Central memory CD8-positive, alpha-beta T cell (primary cell): ENCODE measurements at regions not wholly inside any gene's neighbourhood (a gene's known extent, or its start where the extent isn't known, plus 50 kb on each side); places are given as distances from the start of the nearest gene placed in this dataset.

Experiments used
- ATAC-seq: fragments of 150-1000 bp; cut with Tn5 transposase; replicated peaks from 2 replicates; pipeline ENCODE4 v1.10.0; 2022; ENCODE audit warnings: mild to moderate bottlenecking, moderate FRiP score, moderate number of reproducible peaks; ENCODE audit not compliant: poor library complexity, severe bottlenecking; ENCODE audit errors: extremely low read depth
- DNase-seq, 2 donors: peaks; one replicate each; pipeline ENCODE4 v3.0.0; 2021; ENCODE audit warnings: low spot score in 2 of 2
- H3K27ac Mint-ChIP-seq: one replicate; pipeline ENCODE4 v1.8.0; 2022; ENCODE audit warnings: low read depth, mild to moderate bottlenecking, moderate library complexity, mixed read lengths
- H3K27me3 Mint-ChIP-seq: one replicate; pipeline ENCODE4 v1.8.0; 2022; ENCODE audit warnings: mixed read lengths
- H3K36me3 Mint-ChIP-seq: one replicate; pipeline ENCODE4 v1.8.0; 2022; ENCODE audit warnings: mild to moderate bottlenecking, moderate library complexity, mixed read lengths; ENCODE audit not compliant: insufficient read depth
- H3K4me1 Mint-ChIP-seq: one replicate; pipeline ENCODE4 v1.8.0; 2022; ENCODE audit warnings: mixed read lengths
- H3K4me3 Mint-ChIP-seq: one replicate; pipeline ENCODE4 v1.8.0; 2022; ENCODE audit warnings: mild to moderate bottlenecking, moderate library complexity, mixed read lengths
- H3K9me3 Mint-ChIP-seq: one replicate; pipeline ENCODE4 v1.8.0; 2022; ENCODE audit warnings: mixed read lengths

- peaks cover 11% of the 10 kb centered on the region for H3K4me1 Mint-ChIP-seq
- H3K36me3 Mint-ChIP-seq, result no peaks in the 10 kb centered on the region
- ATAC-seq, result peak; percentile 32
- no peaks in the 10 kb centered on the region for H3K9me3 Mint-ChIP-seq
- H3K4me3 Mint-ChIP-seq, result no peak overlapping the region
- DNase-seq, result no peak
- no peaks in the 10 kb centered on the region for H3K27me3 Mint-ChIP-seq
- peak overlapping the region; percentile 1 for H3K27ac Mint-ChIP-seq
Measured at GRCh38 chr20:4369798-4370124, 120.7 kb upstream of the ADRA1D start.

DNA sequence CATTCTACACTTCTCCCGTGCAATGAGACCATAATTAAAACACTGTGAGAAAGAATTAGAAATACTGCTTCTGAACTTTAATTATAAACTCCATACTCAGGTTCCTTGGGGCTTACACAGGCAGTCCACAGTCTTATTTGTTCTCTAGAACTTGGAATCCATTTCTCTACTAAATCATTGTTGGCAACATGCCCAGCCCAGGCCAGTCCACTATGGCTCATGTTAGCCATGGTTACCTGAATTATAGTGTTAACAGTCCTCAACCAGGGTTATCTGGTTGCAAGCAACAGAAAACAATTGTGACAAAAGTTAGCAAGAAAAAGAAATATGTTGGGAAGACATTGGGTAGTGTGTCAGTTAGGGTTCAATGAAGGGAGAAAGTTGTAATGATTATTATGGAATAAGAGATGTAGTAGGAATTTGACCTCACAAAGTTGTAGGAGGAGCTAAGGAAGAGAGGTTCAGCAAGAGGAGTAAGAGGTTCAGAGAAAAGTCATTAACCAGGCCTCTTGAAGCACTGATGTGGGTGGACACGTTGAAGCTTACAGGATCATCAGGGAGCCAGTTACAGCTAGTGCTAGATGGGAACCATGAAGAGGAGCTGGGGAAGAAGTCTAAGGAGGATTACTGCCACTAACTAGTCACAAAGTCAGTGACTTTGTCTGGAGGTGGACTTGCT is 120.2 kb upstream of the ADRA1D start:
- no peaks in the 10 kb centered on the region for H3K36me3 Mint-ChIP-seq
- DNase-seq, result no peak
- no peaks in the 10 kb centered on the region for H3K27me3 Mint-ChIP-seq
- ATAC-seq, result no peak
- H3K27ac Mint-ChIP-seq, result peak overlapping the region; percentile 1
- no peaks in the 10 kb centered on the region for H3K9me3 Mint-ChIP-seq
- peaks cover 11% of the 10 kb centered on the region for H3K4me1 Mint-ChIP-seq
- no peak overlapping the region for H3K4me3 Mint-ChIP-seq

GRCh38 chr20:4366076-4366475 is 117.0 kb upstream of the ADRA1D start:
- Mint-ChIP-seq H3K27me3 (peaks cover 15% of the 10 kb centered on the region), H3K9me3 (no peaks in the 10 kb centered on the region), H3K4me3 (no peak overlapping the region), H3K36me3 (no peaks in the 10 kb centered on the region), H3K27ac (no peak overlapping the region), H3K4me1 (peaks cover 11% of the 10 kb centered on the region)
- ATAC-seq (no peak), DNase-seq (no peak)

DNA sequence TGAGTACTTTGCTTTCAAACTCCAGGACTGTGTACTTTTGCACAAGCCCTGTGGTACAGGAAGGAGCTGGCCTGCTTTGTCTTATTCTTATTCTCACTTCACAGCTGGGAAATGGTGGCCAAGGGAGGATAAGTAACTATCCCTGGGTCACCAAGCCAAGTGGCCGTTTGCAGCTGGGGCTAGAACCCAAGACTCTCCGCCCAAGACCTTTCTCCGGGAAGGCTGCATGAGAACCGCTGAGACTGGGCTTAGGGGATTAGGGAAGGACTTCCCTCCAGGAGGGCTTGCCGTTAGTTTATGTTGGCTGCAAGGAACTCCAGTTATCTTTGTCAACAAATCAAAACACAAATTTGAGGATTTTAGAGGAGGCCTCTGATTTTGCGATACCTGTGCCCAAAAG is 109.5 kb upstream of the ADRA1D start:
- DNase-seq, result no peak
- H3K27me3 Mint-ChIP-seq, result peaks cover 84% of the 10 kb centered on the region
- H3K27ac Mint-ChIP-seq, result no peak overlapping the region
- no peaks in the 10 kb centered on the region for H3K9me3 Mint-ChIP-seq
- no peak for ATAC-seq
- no peak overlapping the region for H3K4me3 Mint-ChIP-seq
- no peaks in the 10 kb centered on the region for H3K4me1 Mint-ChIP-seq
- no peaks in the 10 kb centered on the region for H3K36me3 Mint-ChIP-seq

GRCh38 chr20:4352348-4352747 is 103.3 kb upstream of the ADRA1D start:
- Mint-ChIP-seq H3K27ac (no peak overlapping the region), H3K27me3 (peaks cover 94% of the 10 kb centered on the region), H3K4me3 (no peak overlapping the region), H3K4me1 (no peaks in the 10 kb centered on the region), H3K9me3 (peaks cover 6% of the 10 kb centered on the region), H3K36me3 (peaks cover 2% of the 10 kb centered on the region)
- no peak for ATAC-seq
- no peak for DNase-seq

GRCh38 chr20:4350096-4350495 is 101.0 kb upstream of the ADRA1D start:
- Mint-ChIP-seq H3K4me3 (no peak overlapping the region), H3K4me1 (no peaks in the 10 kb centered on the region), H3K36me3 (peaks cover 2% of the 10 kb centered on the region), H3K9me3 (peaks cover 6% of the 10 kb centered on the region), H3K27ac (no peak overlapping the region), H3K27me3 (peaks cover 83% of the 10 kb centered on the region)
- ATAC-seq (no peak), DNase-seq (no peak)

DNA sequence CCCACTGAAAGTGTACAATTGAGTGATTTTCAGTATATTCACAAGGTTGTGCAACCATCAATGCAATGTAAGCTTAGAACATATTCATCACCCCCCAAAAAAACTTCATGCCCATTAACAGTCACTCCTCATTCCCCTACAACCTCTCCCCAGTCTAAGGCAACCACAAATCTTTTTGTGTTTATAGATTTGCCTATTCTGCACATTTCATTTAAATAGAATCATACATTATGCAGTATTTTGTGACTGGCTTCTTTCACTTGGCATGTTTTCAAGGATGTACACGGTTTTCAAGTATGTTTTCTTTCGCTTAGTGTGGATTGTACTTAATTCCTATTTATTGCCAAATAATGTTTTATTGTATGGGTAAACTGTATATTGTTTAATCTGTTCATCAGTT is 95.6 kb upstream of the ADRA1D start:
- Mint-ChIP-seq H3K27ac (no peak overlapping the region), H3K36me3 (peaks cover 2% of the 10 kb centered on the region), H3K9me3 (no peaks in the 10 kb centered on the region), H3K27me3 (peaks cover 67% of the 10 kb centered on the region), H3K4me1 (no peaks in the 10 kb centered on the region), H3K4me3 (no peak overlapping the region)
- ATAC-seq (no peak), DNase-seq (no peak)

DNA sequence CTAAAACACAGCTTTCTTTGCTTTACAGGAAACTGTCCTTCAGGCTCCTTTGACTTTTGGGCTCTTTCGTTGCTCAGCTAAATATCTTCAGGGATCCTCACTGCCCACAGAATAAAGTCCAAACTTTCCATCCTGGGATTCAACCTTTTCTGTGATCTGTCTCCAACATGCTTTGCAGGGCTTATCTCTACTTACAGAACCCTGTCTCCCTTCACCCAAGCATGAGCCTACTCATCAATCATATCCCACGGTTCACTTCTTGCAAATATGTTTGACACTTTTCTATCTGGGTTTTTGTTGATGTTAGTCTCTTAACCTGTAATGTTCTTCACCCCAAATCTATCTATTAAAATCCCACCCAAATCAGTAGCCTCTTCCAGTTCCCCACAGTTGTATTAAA is 93.5 kb upstream of the ADRA1D start:
- Mint-ChIP-seq H3K4me3 (no peak overlapping the region), H3K27me3 (peaks cover 61% of the 10 kb centered on the region), H3K27ac (no peak overlapping the region)

GRCh38 chr20:4341804-4342485 is 92.9 kb upstream of the ADRA1D start:
- H3K36me3 Mint-ChIP-seq, result no peaks in the 10 kb centered on the region
- H3K27me3 Mint-ChIP-seq, result peaks cover 60% of the 10 kb centered on the region
- H3K9me3 Mint-ChIP-seq, result no peaks in the 10 kb centered on the region
- ATAC-seq, result no peak
- H3K27ac Mint-ChIP-seq, result no peak overlapping the region
- no peaks in the 10 kb centered on the region for H3K4me1 Mint-ChIP-seq
- DNase-seq, result no peak
- H3K4me3 Mint-ChIP-seq, result no peak overlapping the region

More for the DNA sequence above, 93.5 kb upstream of the ADRA1D start:
- no peaks in the 10 kb centered on the region for H3K4me1 Mint-ChIP-seq
- no peaks in the 10 kb centered on the region for H3K36me3 Mint-ChIP-seq
- no peak for DNase-seq
- ATAC-seq, result no peak
- no peaks in the 10 kb centered on the region for H3K9me3 Mint-ChIP-seq

DNA sequence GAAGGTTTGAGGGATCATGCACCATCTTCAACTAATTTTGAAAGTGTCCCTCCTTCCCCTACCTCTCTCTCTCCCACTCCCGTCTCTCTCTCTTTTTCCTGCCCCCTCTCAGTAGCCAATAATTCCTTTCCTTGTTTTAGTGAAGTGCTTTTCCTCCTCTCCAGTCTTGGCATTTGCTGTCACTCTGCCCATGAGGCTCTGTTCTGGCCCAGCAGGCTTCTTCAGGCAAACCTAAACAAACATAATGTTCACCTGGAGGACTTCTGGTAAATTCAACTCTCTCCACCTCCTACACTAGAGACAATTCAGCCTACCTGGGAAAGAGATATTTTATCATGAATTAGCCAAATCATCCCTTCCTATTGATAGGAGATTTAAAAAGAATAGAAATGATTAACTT is 86.6 kb upstream of the ADRA1D start:
- H3K4me3 Mint-ChIP-seq, result no peak overlapping the region
- H3K9me3 Mint-ChIP-seq, result no peaks in the 10 kb centered on the region
- H3K4me1 Mint-ChIP-seq, result no peaks in the 10 kb centered on the region
- DNase-seq, result no peak
- peaks cover 77% of the 10 kb centered on the region for H3K27me3 Mint-ChIP-seq
- H3K27ac Mint-ChIP-seq, result no peak overlapping the region
- ATAC-seq, result no peak
- no peaks in the 10 kb centered on the region for H3K36me3 Mint-ChIP-seq

- no peaks in the 10 kb centered on the region for H3K36me3 Mint-ChIP-seq
- no peaks in the 10 kb centered on the region for H3K4me1 Mint-ChIP-seq
- H3K27ac Mint-ChIP-seq, result no peak overlapping the region
- H3K27me3 Mint-ChIP-seq, result peaks cover 84% of the 10 kb centered on the region
- DNase-seq (no peak), ATAC-seq (no peak)
- no peaks in the 10 kb centered on the region for H3K9me3 Mint-ChIP-seq
- H3K4me3 Mint-ChIP-seq, result no peak overlapping the region
Measured at GRCh38 chr20:4332121-4332860, 83.2 kb upstream of the ADRA1D start.

- no peaks in the 10 kb centered on the region for H3K36me3 Mint-ChIP-seq
- ATAC-seq, result no peak
- no peaks in the 10 kb centered on the region for H3K4me1 Mint-ChIP-seq
- H3K4me3 Mint-ChIP-seq, result no peak overlapping the region
- no peaks in the 10 kb centered on the region for H3K9me3 Mint-ChIP-seq
- H3K27ac Mint-ChIP-seq, result no peak overlapping the region
- DNase-seq, result no peak
- peaks cover 84% of the 10 kb centered on the region for H3K27me3 Mint-ChIP-seq
Measured at GRCh38 chr20:4330011-4330410, 80.9 kb upstream of the ADRA1D start.

DNA sequence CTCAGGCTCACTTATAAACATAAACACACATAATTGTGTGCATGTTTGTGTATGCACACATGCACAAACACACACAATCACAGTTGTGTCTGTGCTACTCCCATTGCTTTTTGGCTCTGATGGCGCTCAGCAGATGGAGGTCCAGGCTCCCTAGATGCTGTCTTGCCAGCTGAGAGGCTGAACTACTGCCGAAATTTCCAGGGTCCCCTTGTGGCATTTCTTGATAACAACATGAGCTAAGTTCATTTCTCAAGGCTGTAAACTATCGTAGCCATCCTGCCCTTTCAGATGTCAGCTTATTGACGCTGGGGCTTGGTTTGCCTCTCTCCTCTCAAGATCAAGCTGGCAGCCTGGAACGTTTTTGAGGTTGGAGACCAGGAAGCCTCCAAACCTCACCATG is 80.1 kb upstream of the ADRA1D start:
- DNase-seq, result no peak
- H3K27ac Mint-ChIP-seq, result no peak overlapping the region

More for the DNA sequence above, 80.1 kb upstream of the ADRA1D start:
- Mint-ChIP-seq H3K27me3 (peaks cover 86% of the 10 kb centered on the region), H3K9me3 (no peaks in the 10 kb centered on the region), H3K4me1 (no peaks in the 10 kb centered on the region), H3K36me3 (no peaks in the 10 kb centered on the region), H3K4me3 (no peak overlapping the region)
- ATAC-seq, result no peak
